ENCODE measurements at regions not wholly inside any gene's neighbourhood (a gene's known extent, or its start where the extent isn't known, plus 50 kb on each side); places are given as distances from the start of the nearest gene placed in this dataset.
"Not testable (repeated sequence)": the region's sequence is repeated elsewhere in the genome, so short reads cannot be mapped to it uniquely, and the experiment has no call there.

DNA sequence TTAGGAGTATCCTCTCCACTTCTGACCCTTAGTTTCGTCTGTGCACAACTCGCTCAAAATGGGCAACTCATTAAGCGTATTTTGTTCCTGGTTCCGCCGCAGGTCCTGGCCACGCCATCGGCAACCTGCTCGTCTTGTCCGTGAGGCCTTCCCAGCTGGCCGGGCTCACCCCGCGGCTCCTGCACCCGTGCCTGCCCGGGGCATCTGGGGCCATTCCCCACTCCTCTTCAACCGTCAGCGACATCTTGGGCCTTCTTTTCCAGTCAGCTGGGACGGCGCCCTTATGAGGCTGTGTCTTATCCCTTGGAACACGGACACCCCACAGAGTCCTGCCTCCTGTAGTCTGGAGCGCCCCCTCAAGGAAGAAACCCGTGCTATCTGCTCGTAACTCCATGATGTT lies 271.9 kb upstream of the NRSN1 start:
- TF ChIP-seq CTCF (conservative IDR thresholded peaks at IDR 0.05; ENCODE audit: low read length); EZH2phosphoT487 (IDR thresholded peaks at IDR 0.05; ENCODE audit: borderline replicate concordance): not testable (repeated sequence)

Data from Loucy (cell line).